Peyer's patch (tissue), 4 donors: ENCODE measurements at regions not wholly inside any gene's neighbourhood (a gene's known extent, or its start where the extent isn't known, plus 50 kb on each side); places are given as distances from the start of the nearest gene placed in this dataset.

ENCODE experiments used
- DNase-seq, 3 donors: peaks; one replicate each; pipeline ENCODE4 v3.0.0-alpha.2; 2017 to 2019
- H3K27ac ChIP-seq, 4 donors: fragments of 200-600 bp; sonication (generic); one replicate each; pipeline ENCODE4 v1.5.1; 2016 to 2019
- H3K27me3 ChIP-seq, 2 donors: fragments of 200-600 bp; sonication (generic); one replicate each; pipeline ENCODE4 v1.5.1; 2019
- H3K36me3 ChIP-seq, 3 donors: fragments of 200-600 bp; sonication (generic); one replicate each; pipeline ENCODE4 v1.5.1; 2016 to 2019
- H3K4me1 ChIP-seq, 4 donors: fragments of 200-600 bp; sonication (generic); one replicate each; pipeline ENCODE4 v1.5.1; 2016 to 2019
- H3K4me3 ChIP-seq, 4 donors: fragments of 200-600 bp; sonication (generic); 1 replicate in 3 of 4; 2 replicates in 1 of 4; pipeline ENCODE4 v1.5.1; 2016 to 2019; ENCODE audit warnings: mild to moderate bottlenecking in 1 of 4
- H3K9me3 ChIP-seq, 4 donors: fragments of 200-600 bp; sonication (generic); one replicate each; pipeline ENCODE4 v1.5.1; 2016 to 2019; ENCODE audit warnings: mild to moderate bottlenecking in 1 of 4
- CTCF ChIP-seq, 6 experiments: fragments of 450-650 bp in 4 of 6; fragments of 200-600 bp in 2 of 6; sonication (generic) in 1 of 6; IDR thresholded peaks; one replicate each; pipeline ENCODE4 v1.5.1; 2017 to 2019; ENCODE audit warnings: antibody characterized with exemption in 6 of 6, mild to moderate bottlenecking in 3 of 6, moderate library complexity in 1 of 6
- POLR2A ChIP-seq, 2 donors: fragments of 450-650 bp; IDR thresholded peaks; one replicate each; pipeline ENCODE4 v1.5.1; 2017; ENCODE audit warnings: antibody characterized with exemption in 2 of 2, mild to moderate bottlenecking in 2 of 2, moderate library complexity in 2 of 2

- TF ChIP-seq CTCF (IDR thresholded peaks at IDR 0.05) (no peak), POLR2A (IDR thresholded peaks at IDR 0.05) (no peak)
- H3K4me3 ChIP-seq: no peak overlapping the region
- H3K27me3 ChIP-seq: no peaks in the 10 kb centered on the region
- no peaks in the 10 kb centered on the region for H3K9me3 ChIP-seq
- no peaks in the 10 kb centered on the region for H3K36me3 ChIP-seq
- H3K4me1 ChIP-seq: peaks cover 0 to 18% (median 2%) of the 10 kb centered on the region in 4 donors
- H3K27ac ChIP-seq: no peak overlapping the region
- no peak for DNase-seq
Observed at GRCh38 chr7:46572691-46573090, 651.6 kb upstream of the IGFBP3 start.

GRCh38 chr7:46571996-46572395, 650.9 kb upstream of the IGFBP3 start:
- H3K9me3 ChIP-seq: no peaks in the 10 kb centered on the region
- no peak for DNase-seq
- no peak overlapping the region for H3K4me3 ChIP-seq
- peaks cover 0 to 20% (median 2%) of the 10 kb centered on the region in 4 donors for H3K4me1 ChIP-seq
- TF ChIP-seq POLR2A (IDR thresholded peaks at IDR 0.05) (no peak), CTCF (IDR thresholded peaks at IDR 0.05) (no peak)
- no peak overlapping the region for H3K27ac ChIP-seq
- no peaks in the 10 kb centered on the region for H3K27me3 ChIP-seq
- H3K36me3 ChIP-seq: no peaks in the 10 kb centered on the region

- DNase-seq: peak in 2 of 3 donors; percentile 57 to 72
- no peak overlapping the region for H3K4me3 ChIP-seq
- no peaks in the 10 kb centered on the region for H3K36me3 ChIP-seq
- no peaks in the 10 kb centered on the region for H3K27me3 ChIP-seq
- H3K27ac ChIP-seq: peak overlapping the region in 2 of 4 donors; percentile 30 to 74
- peaks cover 0 to 24% (median 2%) of the 10 kb centered on the region in 4 donors for H3K4me1 ChIP-seq
- TF ChIP-seq POLR2A (IDR thresholded peaks at IDR 0.05) (no peak), CTCF (IDR thresholded peaks at IDR 0.05) (no peak)
- H3K9me3 ChIP-seq: no peaks in the 10 kb centered on the region
Observed at GRCh38 chr7:46569133-46569465, 648.0 kb upstream of the IGFBP3 start.

GRCh38 chr7:46568420-46569132, 647.5 kb upstream of the IGFBP3 start:
- no peak for TF ChIP-seq POLR2A (IDR thresholded peaks at IDR 0.05)
- TF ChIP-seq CTCF (IDR thresholded peaks at IDR 0.05): peak in 1 of 6 experiments; percentile 13
- Histone ChIP-seq H3K9me3 (no peaks in the 10 kb centered on the region), H3K36me3 (no peaks in the 10 kb centered on the region), H3K27me3 (no peaks in the 10 kb centered on the region), H3K4me1 (peaks cover 0 to 24% (median 2%) of the 10 kb centered on the region in 4 donors), H3K27ac (peak overlapping the region in 2 of 4 donors; percentile 45 to 74), H3K4me3 (no peak overlapping the region)
- peak in 2 of 3 donors; percentile 55 to 75 for DNase-seq

- Histone ChIP-seq H3K4me3 (no peak overlapping the region), H3K4me1 (peaks cover 0 to 24% (median 2%) of the 10 kb centered on the region in 4 donors), H3K9me3 (no peaks in the 10 kb centered on the region), H3K27ac (peak overlapping the region in 2 of 4 donors; percentile 45 to 74), H3K36me3 (no peaks in the 10 kb centered on the region), H3K27me3 (no peaks in the 10 kb centered on the region)
- TF ChIP-seq CTCF (IDR thresholded peaks at IDR 0.05) (no peak), POLR2A (IDR thresholded peaks at IDR 0.05) (no peak)
- no peak for DNase-seq
Observed at GRCh38 chr7:46567858-46568257, 646.8 kb upstream of the IGFBP3 start.
